ENCODE measurements at regions not wholly inside any gene's neighbourhood (a gene's known extent, or its start where the extent isn't known, plus 50 kb on each side); places are given as distances from the start of the nearest gene placed in this dataset.

DNA sequence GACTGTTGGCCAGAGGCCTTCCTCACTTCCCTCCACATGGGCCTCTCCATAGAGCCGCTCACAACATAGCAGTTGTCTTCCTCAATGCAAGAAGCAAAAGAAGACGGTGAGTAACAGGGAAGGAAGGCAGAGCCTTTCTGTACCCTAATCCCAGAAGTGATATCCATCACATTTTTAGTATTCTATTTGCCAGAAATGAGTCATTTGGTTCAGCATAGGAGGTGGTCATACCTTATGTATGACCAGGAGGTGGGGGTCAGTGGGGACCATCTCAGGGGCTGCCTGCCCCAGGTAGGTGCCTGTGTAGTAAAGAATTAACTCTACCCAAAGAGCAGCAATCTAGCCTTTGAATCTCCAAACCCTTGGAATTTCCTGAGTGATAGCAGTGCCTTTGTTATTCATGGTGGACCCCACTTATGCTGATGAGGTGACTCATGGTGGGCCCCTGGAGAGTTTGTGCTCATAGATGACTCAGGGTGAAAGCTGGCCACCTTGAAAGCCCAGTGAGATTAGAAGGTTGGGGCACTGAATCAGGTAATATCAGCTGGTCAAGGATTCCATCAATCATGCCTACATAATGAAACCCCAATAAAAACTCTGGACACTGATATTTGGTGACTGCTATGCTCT, 323.9 kb upstream of the IGF1R start:
- BruUV-seq (replicated peaks) = no TSS peak
- H3K27me3 Mint-ChIP-seq (ENCODE audit: unreplicated experiment) = peaks cover 2% of the 10 kb centered on the region
- CTCF ChIA-PET = no interaction called here
- H3K27ac Mint-ChIP-seq (ENCODE audit: unreplicated experiment) = no peak overlapping the region
- DNase-seq = no peak
- no peak overlapping the region for H3K4me3 Mint-ChIP-seq (ENCODE audit: low read depth, unreplicated experiment)
- H3K36me3 Mint-ChIP-seq (ENCODE audit: insufficient read depth, unreplicated experiment) = no peaks in the 10 kb centered on the region
- intact Hi-C loops (cut with micrococcal nuclease; ENCODE audit: unreplicated experiment) = no loop called here
- no peaks in the 10 kb centered on the region for H3K4me1 Mint-ChIP-seq (ENCODE audit: low read depth, unreplicated experiment)
- TF ChIP-seq, protein P1, sequence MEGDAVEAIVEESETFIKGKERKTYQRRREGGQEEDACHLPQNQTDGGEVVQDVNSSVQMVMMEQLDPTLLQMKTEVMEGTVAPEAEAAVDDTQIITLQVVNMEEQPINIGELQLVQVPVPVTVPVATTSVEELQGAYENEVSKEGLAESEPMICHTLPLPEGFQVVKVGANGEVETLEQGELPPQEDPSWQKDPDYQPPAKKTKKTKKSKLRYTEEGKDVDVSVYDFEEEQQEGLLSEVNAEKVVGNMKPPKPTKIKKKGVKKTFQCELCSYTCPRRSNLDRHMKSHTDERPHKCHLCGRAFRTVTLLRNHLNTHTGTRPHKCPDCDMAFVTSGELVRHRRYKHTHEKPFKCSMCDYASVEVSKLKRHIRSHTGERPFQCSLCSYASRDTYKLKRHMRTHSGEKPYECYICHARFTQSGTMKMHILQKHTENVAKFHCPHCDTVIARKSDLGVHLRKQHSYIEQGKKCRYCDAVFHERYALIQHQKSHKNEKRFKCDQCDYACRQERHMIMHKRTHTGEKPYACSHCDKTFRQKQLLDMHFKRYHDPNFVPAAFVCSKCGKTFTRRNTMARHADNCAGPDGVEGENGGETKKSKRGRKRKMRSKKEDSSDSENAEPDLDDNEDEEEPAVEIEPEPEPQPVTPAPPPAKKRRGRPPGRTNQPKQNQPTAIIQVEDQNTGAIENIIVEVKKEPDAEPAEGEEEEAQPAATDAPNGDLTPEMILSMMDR (IDR thresholded peaks at IDR 0.05; ENCODE audit: unreplicated experiment) = no peak
- peaks cover 4% of the 10 kb centered on the region for H3K9me3 Mint-ChIP-seq (ENCODE audit: low read depth, unreplicated experiment)

DNA sequence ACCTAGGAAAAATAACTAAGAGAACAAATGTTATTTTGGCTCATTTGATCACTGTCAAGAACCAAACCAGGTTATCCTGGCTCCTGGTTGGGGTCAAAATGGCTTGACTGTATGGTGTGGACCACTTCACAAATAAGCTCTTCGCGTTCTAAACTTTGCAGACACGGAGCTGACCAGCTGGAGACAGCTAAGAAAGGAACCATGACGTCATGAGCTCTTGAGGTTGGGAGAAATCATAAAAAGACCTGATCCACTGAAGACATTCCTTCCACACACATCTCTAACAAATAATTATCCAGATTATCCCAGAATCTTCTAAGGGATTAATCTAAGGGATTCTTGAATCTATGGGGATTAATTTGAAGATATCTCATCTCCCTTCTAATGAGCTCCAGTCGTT, 321.5 kb upstream of the IGF1R start:
- DNase-seq = no peak
- BruUV-seq (replicated peaks) = no TSS peak
- Mint-ChIP-seq H3K9me3 (ENCODE audit: low read depth, unreplicated experiment) (peaks cover 4% of the 10 kb centered on the region), H3K27ac (ENCODE audit: unreplicated experiment) (no peak overlapping the region), H3K4me1 (ENCODE audit: low read depth, unreplicated experiment) (no peaks in the 10 kb centered on the region), H3K36me3 (ENCODE audit: insufficient read depth, unreplicated experiment) (no peaks in the 10 kb centered on the region), H3K27me3 (ENCODE audit: unreplicated experiment) (peaks cover 25% of the 10 kb centered on the region), H3K4me3 (ENCODE audit: low read depth, unreplicated experiment) (no peak overlapping the region)
- TF ChIP-seq, protein P1 (IDR thresholded peaks at IDR 0.05; ENCODE audit: unreplicated experiment) = no peak
- CTCF ChIA-PET = no interaction called here
- intact Hi-C loops (cut with micrococcal nuclease; ENCODE audit: unreplicated experiment) = no loop called here

DNA sequence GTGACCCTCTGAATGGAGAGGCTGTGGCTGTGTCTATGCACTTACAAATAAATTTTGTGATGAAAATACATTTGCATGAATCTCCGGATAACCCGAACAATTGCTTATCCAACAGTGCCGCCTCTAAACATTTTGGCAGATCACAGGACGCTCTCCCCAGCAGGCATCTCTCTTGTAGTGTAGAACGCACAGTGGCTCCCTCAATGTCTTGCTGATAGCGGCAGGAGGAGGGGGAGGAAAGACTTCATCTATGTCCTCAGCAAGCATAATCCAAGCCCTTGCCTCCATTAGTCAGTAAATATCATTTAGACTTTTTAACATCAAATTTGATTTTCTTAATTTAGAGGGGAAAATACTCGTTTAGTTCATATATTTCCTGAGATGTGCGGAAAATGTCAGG, 318.1 kb upstream of the IGF1R start:
- Mint-ChIP-seq H3K9me3 (ENCODE audit: low read depth, unreplicated experiment) (peaks cover 4% of the 10 kb centered on the region), H3K4me3 (ENCODE audit: low read depth, unreplicated experiment) (no peak overlapping the region), H3K27ac (ENCODE audit: unreplicated experiment) (no peak overlapping the region), H3K4me1 (ENCODE audit: low read depth, unreplicated experiment) (no peaks in the 10 kb centered on the region), H3K27me3 (ENCODE audit: unreplicated experiment) (peaks cover 59% of the 10 kb centered on the region), H3K36me3 (ENCODE audit: insufficient read depth, unreplicated experiment) (no peaks in the 10 kb centered on the region)
- intact Hi-C loops (cut with micrococcal nuclease; ENCODE audit: unreplicated experiment) = no loop called here
- CTCF ChIA-PET = no interaction called here
- TF ChIP-seq, protein P1 (IDR thresholded peaks at IDR 0.05; ENCODE audit: unreplicated experiment) = no peak
- no peak for DNase-seq
- no TSS peak for BruUV-seq (replicated peaks)

DNA sequence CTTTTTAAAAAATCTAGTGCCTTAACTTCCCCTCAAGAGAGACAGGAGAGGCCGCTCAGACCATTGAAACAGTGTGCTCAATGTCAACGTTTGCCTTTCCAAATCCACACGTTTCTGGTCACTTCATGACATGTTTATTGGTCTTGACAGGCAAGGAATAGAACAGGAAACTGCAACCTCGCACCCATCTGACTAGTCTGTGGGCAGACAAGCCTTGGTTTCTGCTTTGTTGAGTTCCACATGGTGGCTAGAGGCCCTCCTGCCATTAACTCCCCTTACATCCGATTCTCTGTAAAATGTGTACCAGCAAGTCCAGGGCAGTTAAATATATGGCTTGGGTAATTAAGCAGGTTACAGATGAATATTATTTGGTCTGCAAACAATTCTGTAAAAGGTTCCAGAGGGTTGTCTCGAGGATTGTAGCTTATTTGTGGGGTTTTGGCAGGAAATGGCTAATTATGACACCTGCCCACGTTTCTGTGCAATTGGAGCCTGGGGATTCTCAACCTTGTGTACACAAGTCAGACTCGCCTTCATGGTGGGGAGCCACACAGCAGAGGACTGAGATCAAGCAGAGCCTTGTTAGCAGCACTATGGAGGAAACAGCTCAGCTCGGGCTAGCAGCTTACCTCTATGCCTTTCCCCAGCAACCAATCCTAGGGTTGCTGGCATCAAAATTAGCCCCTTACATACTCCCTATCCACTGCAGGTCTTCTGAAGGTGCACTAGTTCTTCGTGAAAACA, 317.5 kb upstream of the IGF1R start:
- BruUV-seq (replicated peaks) = no TSS peak
- Mint-ChIP-seq H3K4me3 (ENCODE audit: low read depth, unreplicated experiment) (no peak overlapping the region), H3K4me1 (ENCODE audit: low read depth, unreplicated experiment) (no peaks in the 10 kb centered on the region), H3K27ac (ENCODE audit: unreplicated experiment) (no peak overlapping the region), H3K36me3 (ENCODE audit: insufficient read depth, unreplicated experiment) (no peaks in the 10 kb centered on the region), H3K9me3 (ENCODE audit: low read depth, unreplicated experiment) (peaks cover 6% of the 10 kb centered on the region), H3K27me3 (ENCODE audit: unreplicated experiment) (peaks cover 65% of the 10 kb centered on the region)
- DNase-seq = no peak
- TF ChIP-seq, protein P1 (IDR thresholded peaks at IDR 0.05; ENCODE audit: unreplicated experiment) = no peak
- intact Hi-C loops (cut with micrococcal nuclease; ENCODE audit: unreplicated experiment) = no loop called here
- CTCF ChIA-PET = no interaction called here
